EL (cell line): ENCODE measurements at regions not wholly inside any gene's neighbourhood (a gene's known extent, or its start where the extent isn't known, plus 50 kb on each side); places are given as distances from the start of the nearest gene placed in this dataset.
A peak's percentile ranks its signal among the peaks of the same experiment; 100 is the strongest.

Source experiments
- DNase-seq: peaks from one replicate; pipeline ENCODE4 v3.0.0-alpha.2; 2016

DNA sequence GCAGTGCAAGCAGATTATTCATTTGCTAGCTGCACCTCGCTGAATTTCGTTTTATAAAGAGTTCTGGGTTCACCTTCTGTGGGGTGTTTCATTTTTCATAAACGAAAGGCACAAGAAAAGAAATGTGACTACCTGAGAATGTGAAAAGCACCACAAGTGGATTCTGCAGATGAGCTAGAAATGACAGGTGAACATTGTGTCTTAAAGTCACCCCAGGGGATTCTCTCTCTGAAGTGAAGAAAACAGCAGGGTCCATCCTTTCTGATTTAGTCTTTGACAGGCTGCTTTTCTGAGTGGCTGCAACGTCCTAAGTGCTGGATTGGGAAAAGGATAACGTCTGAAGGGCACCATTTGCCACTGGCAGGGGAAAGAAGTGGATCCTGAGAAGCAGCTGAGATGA is 469.3 kb downstream of the SPATA31D1 start:
- DNase-seq, result no peak

DNA sequence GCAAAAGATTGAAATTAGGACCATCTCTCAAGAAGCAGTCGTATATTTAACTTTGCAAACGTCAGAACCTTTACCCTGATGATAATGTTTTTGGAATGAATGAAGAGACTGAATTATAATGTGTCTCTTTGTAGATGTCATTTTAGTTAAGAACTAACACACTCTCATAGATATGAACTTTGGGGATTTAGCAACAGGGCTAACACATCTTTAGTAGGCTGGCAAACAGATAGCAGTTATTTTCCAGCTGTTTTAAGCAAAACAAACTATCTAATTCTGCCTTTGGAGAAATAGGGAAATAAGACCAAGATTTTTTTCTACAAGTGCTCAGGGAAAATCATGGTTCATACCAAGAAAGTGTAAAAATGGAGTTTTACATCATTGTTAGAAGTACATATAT is 469.7 kb downstream of the SPATA31D1 start:
- no peak for DNase-seq

DNA sequence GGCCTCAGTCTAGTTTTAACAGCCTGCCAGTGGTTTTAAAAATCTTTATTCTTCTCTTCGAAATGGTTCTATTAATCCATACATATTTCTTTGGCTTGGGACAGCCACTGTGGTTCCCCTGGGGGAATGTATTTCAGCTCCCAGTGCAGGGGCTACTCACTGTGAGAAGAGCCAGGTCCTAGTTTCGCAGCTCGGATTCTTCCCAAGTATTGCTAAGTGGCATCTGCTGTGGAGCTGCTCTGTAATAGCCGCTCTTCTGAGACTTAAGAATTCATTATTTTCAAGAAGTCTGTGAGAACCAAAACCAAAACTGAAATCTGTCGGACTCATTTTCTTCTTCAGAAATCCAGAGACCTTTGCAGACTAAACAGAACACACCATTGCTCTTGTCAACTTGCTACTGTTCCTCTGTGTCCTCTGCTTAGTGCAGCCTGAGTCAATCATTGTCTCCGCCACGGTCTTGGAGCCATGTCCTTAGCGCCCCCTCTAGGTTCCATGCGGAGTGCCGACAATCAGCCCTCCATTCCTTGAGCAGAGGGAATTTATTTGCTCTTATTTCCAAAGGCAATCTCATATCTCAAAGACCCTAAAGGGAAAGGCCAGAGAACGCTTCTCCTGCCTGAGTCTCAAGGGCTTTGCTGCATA is 478.2 kb downstream of the SPATA31D1 start:
- no peak for DNase-seq

DNA sequence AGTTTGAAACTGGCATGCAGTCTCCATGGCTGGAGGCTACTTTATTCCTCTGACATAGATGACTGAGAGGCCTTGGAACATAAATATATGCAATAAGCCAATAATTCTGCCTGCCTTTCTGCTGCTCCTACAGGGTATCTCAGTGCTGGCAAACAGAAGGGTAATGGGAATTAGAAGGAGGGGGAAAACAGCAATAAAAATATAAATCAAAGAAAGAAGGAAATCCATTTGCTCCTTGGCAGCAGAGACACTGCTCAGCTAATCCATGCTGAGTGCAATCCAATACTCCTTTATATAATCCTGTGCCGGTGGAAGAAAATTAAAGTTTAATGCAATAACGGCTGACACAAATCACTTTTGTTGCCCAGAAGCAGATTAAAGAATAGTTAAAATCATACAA is 478.9 kb downstream of the SPATA31D1 start:
- no peak for DNase-seq

DNA sequence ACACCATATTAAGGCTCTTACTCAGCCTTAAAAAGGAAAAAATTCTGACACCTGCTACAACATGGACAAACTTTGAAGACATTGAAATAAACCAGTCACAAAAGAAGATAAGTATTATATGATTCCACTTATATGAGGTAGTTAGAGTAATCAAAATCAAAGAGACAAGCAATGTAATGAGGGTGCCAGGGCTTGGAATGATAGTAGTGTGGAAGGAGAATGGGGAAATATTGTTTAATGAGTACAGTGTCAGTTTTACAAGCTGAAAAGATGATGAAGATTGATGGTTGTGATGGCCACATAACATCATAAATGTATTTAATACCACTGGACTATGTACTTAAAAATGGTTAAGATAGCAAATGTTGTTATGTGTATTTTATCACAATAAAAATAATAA is 485.7 kb downstream of the SPATA31D1 start:
- no peak for DNase-seq

DNA sequence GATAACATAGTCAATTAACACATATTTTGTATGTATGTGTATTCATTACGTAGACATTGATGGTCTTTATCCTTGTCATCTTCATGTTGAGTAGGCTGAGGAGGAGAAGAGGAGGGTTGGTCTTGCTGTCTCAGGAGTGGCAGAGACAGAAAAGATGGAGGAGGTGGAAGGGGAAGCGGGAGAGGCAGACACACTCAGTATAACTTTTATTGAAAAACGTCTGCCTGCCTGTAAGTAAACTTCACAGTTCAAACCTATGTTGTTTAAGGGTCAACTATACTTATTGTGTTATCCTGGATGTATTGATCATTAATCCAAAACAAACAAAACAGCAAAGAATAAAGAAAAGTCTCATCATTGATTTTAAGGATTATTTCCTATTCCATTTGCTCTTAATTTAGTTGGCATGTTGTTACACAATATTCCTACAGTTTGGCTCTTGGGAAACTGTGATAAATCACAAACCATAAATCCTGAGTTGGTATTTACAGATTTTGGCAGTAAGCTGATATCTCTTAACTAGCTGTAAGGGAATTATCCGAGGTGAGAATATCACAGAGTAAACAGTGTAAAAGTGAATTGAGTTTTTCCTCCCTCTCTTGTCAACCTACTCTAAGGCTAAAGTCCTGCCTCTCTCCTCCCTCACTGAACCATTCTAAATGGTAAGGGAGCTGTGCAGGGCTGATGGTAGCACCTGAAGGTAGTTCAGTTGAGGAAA is 487.2 kb downstream of the SPATA31D1 start:
- no peak for DNase-seq

DNA sequence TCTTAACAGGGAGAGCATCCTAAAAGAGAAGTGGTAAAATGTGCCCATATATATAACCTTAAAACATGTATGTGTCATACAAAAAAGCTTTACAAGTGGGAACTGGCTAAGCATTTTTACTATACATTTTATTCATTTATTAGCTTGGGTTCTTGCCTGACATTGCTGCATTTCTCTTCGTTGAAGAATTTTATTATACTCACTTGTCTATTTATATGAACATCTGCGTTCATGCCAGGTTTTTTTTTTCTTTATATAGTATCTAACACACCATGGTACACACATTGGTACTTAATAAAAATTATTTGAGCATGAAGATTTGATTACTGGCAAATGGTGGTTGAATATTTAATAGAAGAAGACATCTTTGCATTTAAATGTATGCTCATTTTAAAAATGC is 492.3 kb downstream of the SPATA31D1 start:
- DNase-seq, result no peak

DNA sequence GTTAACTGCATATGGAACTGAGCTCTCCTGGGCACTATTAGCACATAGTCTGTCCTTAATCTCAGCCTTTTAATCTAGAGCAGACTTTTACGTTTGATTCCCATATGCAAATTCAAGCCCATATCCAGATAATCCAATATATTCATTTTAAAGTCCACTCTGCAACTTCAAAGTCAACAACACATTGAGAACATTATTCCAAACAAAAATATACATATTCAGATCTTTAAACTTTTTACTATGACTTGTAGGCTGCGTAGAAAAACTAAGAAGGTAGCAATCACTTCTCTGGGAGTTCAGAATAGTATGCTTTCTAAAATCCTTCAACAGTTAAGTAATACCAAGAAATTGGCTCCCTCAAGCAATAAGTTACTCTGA is 499.4 kb downstream of the SPATA31D1 start:
- no peak for DNase-seq

DNA sequence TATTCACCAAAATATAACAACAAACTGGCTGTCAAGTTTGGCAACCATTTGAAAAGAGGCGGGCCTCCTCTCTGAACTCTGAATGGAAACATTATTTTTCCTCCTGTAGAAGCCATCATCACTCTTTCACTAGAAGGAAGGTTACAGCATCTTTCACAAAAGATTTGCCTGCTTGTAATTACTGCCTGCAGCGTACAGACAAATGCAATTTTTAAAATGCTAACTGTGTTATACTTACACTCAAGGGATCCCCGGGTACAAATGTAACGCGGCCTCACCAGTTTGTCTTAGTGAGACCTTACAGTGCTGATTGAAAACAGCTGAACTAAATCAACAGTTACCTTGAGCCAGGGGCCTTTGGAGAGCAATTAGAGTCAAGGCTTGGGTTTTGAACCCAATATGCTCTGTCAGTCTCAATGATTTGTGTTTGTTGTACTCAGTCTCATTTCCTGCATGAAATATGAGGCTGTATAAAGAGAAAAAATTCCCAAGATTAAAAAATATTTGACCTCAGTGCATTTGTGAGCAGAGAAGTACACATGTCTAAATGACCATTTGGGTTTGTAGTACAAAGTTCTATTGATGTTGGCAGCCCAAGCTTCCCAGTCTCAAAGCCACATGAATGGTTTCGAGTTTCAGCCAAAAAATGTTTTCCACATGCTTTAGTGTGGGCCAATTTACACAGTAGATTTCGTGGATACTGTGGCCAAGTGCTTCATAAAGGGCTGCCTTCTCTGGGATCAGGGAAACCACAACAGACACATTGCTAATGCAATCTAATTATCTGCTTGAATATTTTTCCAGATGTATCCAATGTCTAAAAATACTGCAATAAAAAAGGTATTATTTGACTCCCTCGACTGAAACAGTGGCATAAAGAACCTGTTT is 500.0 kb downstream of the SPATA31D1 start:
- peak; percentile 73 for DNase-seq

DNA sequence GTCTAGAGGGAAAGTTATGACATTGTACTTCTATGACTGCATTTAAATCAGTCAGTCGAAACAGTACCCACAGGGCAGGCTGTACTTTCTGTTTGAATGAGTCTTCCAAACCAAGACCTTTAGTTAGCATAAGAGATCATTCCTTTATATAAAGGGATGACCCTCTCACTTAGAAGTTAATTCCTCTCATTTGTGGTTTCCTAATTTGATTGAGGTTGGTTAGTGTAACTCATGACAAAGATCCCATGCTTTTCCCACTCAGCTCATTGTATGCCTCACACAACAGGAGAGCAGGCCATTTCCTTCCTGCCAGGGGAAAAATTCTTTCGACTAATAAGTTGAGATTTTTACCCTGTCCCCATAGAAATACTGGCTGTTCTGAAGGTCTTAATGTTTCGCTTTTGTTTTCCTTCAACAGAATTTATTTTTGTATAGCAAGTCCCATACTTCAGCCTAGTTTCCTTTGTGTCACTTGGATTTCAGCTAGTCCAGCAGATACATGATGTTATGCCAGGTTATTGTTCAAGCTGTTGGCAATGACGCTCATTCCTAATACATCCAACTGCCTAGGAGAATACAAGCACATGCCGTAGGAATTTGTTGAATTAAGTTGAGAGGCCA is 500.7 kb downstream of the SPATA31D1 start:
- peak; percentile 34 for DNase-seq

DNA sequence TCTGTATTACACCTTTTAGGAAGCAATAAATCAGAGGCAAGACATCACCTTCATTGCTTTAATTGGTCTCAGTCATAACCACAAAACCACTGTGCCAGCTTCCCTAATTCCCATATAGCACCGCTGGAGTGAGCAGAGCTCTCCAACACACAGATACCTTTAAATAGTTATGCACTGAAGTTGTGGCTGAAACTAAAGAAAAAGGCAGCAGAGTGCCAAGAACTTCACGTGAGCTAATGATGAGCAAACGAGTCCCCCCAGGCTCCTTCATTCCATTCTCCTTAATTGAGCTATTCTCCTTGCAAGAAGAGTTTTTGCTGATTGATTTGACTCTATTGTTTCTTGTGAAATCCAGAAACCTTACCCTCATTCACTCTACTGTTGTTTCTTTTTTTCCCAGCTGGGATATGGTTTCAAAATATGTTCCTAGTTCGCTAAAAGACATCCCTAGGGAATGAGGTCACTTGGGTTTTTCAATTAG is 501.5 kb downstream of the SPATA31D1 start:
- peak; percentile 86 for DNase-seq

DNA sequence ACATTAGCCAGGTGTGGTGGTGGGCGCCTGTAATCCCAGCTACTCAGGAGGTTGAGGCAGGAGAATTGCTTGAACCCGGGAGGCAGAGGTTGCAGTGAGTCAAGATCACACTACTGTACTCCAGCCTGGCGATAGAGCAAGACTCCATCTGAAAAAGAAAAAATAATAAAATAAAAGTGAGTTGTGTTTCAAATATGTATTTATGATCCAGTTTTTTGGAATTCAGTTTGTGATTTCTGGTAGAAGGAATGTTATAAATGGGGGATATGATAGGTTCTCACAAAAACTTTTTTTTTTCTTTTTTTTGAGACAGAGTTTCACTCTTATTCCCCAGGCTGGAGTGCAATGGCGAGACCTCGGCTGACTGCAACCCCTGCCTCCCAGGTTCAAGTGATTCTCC is 502.2 kb downstream of the SPATA31D1 start:
- DNase-seq, result peak; percentile 33

DNA sequence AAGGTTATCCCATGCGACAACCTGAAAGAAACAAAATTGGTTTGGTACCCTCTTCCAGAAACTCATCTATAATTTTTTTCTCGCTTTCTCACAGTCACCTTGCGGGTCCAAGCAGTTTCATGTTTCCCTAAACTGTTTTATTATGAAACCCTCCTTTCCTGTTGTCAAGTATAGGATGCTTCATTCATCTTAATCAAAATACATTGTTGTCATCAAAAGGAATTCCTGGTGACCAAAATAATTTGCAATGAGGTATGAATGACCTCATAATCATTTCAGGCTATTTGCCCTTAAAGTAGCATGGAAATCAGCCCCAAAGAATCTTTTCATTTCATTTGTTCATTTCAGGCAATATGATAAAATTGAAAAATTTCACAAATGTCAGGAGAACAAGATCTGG is 503.0 kb downstream of the SPATA31D1 start:
- DNase-seq, result peak; percentile 8

DNA sequence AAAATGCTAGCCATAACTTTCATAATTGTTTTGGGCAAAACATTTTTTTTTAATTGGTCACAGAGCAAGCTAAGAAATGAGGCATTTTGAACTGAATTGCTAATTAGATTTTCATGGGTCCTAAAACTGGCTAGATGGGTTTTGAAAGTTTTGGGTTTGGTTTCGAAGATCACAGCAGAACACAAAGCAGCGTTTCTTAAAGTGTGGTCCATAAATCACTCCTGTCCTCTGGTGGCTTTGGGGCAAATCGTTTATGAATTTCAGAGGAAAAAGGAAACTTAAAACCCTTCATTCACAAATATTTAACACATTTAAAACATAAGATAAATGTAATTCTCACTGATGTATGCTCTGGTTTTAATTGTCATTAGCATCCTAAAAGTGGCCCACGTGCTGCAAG is 503.7 kb downstream of the SPATA31D1 start:
- DNase-seq, result no peak

DNA sequence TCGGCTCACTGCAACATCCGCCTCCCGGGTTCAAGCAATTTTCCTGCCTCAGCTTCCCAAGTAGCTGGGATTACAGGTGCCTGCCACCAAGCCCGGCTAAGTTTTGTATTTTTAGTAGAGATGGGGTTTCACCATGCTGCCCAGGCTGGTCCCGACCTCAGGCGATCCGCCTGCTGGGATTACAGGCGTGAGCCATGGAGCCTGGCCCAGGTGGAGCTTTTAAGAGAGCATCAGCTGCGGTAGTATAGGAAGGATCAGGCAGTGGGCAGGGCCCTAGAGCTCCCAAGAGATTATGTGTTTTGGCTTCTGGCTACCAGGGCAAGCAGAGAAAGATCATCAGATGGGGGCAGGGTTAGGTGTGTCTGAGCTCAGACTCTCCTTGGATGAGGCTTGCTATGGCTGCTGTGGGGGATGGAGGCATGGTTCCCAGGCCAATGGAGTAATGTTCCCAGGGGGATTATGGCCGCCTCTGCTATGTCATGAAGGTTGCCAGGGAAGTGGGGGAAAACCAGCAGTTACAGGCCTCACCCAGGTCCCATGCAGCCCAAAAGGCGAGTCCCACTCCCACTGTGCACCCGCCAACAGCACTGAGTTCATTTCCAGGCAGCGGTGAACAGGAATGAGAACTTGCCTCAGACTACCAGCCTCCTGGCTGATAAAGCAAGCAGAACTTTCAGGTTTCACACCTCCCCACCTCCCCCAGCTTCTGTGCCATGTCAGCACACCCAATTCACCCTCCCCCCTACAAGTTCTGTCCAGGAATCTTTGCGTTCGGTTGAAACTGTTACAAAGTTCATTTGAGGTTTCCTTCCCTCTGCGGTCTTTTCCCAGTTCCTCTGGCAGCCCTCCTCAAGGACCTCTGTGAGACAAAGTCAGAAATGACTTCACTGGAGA is 507.6 kb downstream of the SPATA31D1 start:
- DNase-seq, result no peak

DNA sequence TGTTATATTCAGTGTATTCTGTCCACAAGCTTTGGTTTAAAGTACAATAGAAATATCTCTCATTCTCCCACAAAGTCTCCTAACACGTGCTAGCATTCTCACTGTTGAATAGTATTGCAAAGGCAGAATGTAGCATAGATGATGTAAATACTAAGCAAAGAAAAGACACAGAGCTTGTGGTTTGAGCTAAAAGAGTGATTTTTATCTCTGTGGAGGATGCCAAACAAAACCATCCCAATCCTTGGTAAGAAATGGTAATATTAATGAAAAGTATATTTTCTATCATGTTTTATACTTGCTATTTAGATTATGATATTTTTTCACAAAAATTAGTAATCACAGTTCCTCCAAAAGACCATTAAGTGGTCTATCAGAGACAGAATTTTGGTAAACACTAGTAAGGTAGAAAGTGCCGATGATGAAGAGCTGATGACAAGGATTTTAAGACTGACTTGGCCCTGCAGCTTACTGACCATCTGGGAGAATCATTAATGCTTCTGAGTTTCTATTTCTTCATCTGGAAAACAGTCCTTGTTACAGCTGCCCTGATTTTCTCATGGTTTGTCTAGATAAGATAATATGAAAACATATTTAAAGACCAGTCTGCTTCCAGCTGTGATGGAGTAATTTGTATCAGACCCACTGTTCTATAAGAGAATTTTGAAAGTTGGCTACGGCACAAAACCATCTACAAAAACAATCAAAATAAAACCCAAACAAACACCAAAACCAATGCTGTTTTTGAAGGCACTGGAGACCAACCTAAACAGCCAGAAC is 510.2 kb downstream of the SPATA31D1 start:
- DNase-seq, result no peak

DNA sequence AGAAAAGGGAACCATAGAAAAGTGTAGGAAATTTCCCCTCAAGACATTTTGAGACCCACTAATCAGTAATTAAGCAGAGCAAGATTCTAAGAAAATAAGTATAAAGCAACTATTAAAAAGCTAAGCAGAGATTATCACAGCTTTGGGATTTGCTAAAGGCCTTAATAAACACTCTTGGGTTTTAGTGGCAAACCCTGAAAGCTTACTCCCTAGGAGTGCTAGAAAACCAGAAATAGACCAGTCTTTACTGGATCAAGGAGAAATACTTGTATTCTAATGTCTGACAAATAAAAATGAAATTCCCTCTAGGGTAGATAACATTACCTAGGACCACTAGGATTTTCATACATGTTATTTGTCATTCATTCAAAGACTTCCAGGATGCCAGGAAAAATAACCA is 510.8 kb downstream of the SPATA31D1 start:
- no peak for DNase-seq

DNA sequence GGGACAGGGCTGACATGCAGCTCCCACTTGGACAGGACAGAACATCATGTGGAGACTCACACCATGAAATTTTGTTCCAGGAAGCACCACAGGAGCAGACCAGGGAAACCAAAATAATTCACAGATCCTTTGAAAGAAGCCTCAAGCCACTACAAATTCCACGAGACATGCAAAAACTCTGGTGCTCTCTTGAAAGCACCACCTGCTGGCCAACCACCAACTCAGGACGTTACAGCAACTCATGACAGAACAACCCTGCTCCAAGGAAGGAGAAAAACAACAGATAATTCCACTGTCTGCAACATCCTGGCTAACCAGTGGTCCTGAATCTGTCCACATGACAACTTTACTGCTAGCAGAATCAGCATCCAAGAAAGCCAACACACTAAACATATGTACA is 516.0 kb downstream of the SPATA31D1 start:
- DNase-seq, result no peak

DNA sequence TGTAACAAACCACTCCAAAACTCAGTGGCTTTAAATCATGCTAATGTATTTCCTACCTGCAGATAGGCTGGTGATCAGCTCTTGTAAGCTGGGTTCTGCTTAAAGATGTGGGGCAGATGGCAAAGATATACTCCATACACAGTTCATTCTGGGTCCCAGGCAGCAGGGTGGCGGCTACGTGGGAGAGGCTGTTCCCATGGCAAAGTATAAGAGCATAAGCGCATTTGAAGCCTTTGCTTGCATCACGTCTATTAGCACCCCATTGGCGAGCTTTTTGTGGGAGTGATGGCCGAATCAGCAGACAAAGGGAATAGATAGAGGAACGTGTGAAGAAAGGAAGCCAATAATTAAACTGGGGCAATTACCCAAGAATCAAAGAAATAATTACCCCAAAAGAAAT is 523.1 kb downstream of the SPATA31D1 start:
- no peak for DNase-seq

DNA sequence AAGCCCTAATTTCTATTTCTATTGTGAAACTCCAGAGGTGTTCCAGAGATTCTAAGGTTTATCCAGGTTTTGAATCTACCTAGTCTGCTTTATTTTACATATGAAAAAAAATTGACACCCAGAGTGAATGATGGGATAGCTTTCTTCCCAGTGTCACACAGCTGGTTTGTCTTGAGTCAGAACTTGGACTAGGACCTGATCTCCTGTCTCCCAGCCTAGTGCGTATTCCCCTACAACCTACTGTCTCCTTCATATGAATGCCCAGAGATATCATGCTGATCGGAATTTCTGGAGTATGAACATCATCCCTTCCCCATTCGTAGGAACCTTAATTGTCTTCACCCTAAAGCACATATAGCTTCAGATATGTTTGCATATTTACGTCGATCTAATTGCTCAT is 524.2 kb downstream of the SPATA31D1 start:
- DNase-seq, result no peak

DNA sequence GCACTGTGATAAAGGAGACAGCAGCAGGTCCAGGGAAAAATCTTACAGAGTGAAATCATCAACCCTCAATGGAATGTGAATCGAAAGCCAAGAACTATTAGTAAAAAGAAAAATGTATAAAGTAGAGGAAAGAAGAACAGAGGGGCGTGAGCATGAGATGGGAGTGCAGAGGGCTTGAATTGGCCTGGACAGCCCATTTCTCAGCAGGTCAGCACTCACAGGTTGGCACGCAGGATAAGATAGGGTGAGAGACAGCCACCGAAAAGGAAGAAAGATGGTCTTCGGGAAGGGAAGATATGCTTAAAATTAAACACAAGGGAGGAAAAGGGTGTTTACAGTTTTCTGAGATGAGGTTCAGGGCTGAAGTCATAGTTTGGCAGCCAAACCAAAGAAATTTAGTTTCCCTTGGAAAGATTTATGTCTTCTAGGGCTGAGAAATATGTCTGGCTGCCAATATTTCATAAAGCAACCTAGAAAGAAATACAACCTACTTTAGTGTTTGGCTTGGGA is 524.7 kb downstream of the SPATA31D1 start:
- DNase-seq, result peak; percentile 16
